A549 (cell line): ENCODE measurements at regions not wholly inside any gene's neighbourhood (a gene's known extent, or its start where the extent isn't known, plus 50 kb on each side); places are given as distances from the start of the nearest gene placed in this dataset.

Source experiments
- ATAC-seq, 2 experiments: fragments of 200-7000 bp in 1 of 2; fragments of >200 bp in 1 of 2; cut with Nextera tagmentation in 1 of 2; cut with Tn5 transposase in 1 of 2; 3 replicates each; pipeline versions ENCODE4 v1.8.0 to v1.9.1; 2018 to 2020; ENCODE audit warnings: mild to moderate bottlenecking in 1 of 2, moderate library complexity in 1 of 2
- CTCF ChIA-PET: fragments of 300-600 bp; sonication (Branson Sonifier 250); formaldehyde crosslinking; extraction: SDS; loops from one replicate; lab custom pipeline; 2021; ENCODE audit warnings: antibody characterized with exemption, inconsistent platforms; lab: Yijun Ruan, JAX
- POLR2A ChIA-PET: fragments of 350-600 bp; formaldehyde crosslinking; extraction: SDS; loops from one replicate; lab custom pipeline; 2021; ENCODE audit warnings: antibody characterized with exemption, inconsistent platforms; lab: Yijun Ruan, JAX
- DNase-seq, 2 experiments: peaks; one replicate each; pipeline versions ENCODE4 v3.0.0 to v3.0.0-alpha.2; 2011 to 2016; ENCODE audit warnings: low read depth in 1 of 2, low spot score in 1 of 2
- FAIRE-seq: peaks from 2 replicates; lab custom pipeline; 2011; peaks lifted over from hg19 to GRCh38; lab: Jason Lieb, UNC
- H3K27ac ChIP-seq, 2 experiments: fragments of >200 bp; sonication (Bioruptor Twin); formaldehyde crosslinking; 3 replicates each; pipeline ENCODE4 v1.5.1; 2016 to 2017
- H3K4me1 ChIP-seq: fragments of >200 bp; sonication (Bioruptor Twin); formaldehyde crosslinking; 3 replicates; pipeline ENCODE4 v1.6.1; 2016
- H3K4me2 ChIP-seq: fragments of >200 bp; sonication (Bioruptor Twin); formaldehyde crosslinking; 3 replicates; pipeline ENCODE4 v1.6.1; 2016
- H3K4me3 ChIP-seq: fragments of >200 bp; sonication (Bioruptor Twin); formaldehyde crosslinking; 3 replicates; pipeline ENCODE4 v1.5.1; 2016
- H3K9me3 ChIP-seq: fragments of >200 bp; sonication (Bioruptor Twin); formaldehyde crosslinking; 3 replicates; pipeline ENCODE4 v1.6.1; 2016
- BHLHE40 ChIP-seq: IDR thresholded peaks from 2 replicates; pipeline ENCODE4 v1.6.1; 2012; ENCODE audit warnings: low read depth, low read length, inconsistent platforms
- CBX8 ChIP-seq: fragments of 200-600 bp; sonication (generic); IDR thresholded peaks from 2 replicates; pipeline ENCODE4 v1.6.1; 2016
- CEBPB ChIP-seq, 2 experiments: fragments of >200 bp in 1 of 2; sonication (Bioruptor Twin) in 1 of 2; formaldehyde crosslinking in 1 of 2; IDR thresholded peaks; 2 replicates each; pipeline ENCODE4 v1.6.1; 2012 to 2016
- EHF ChIP-seq: fragments of 250-450 bp; sonication (Bioruptor Pico); IDR thresholded peaks from 2 replicates; pipeline ENCODE4 v1.5.0; 2020; ENCODE audit warnings: mild to moderate bottlenecking
- EP300 ChIP-seq, 2 experiments: fragments of >200 bp; sonication (Bioruptor Twin); formaldehyde crosslinking; IDR thresholded peaks; 2 replicates in 1 of 2; 3 replicates in 1 of 2; pipeline ENCODE4 v1.6.1; 2016 to 2017
- ESRRA ChIP-seq: fragments of 150-350 bp; IDR thresholded peaks from 2 replicates; pipeline ENCODE4 v1.6.1; 2014; ENCODE audit warnings: mild to moderate bottlenecking, low read length, borderline replicate concordance
- FOSB ChIP-seq: fragments of 250-450 bp; sonication (Bioruptor Pico); IDR thresholded peaks from 2 replicates; pipeline ENCODE4 v1.5.0; 2020; ENCODE audit warnings: mild to moderate bottlenecking, moderate library complexity
- FOSL2 ChIP-seq, 2 experiments: fragments of 450-650 bp in 1 of 2; fragments of >200 bp in 1 of 2; sonication (Bioruptor Twin) in 1 of 2; formaldehyde crosslinking; IDR thresholded peaks; 2 replicates each; pipeline versions ENCODE4 v1.5.0 to v1.6.1; 2016 to 2020; ENCODE audit warnings: mild to moderate bottlenecking in 1 of 2, moderate library complexity in 1 of 2
- GATA3 ChIP-seq: IDR thresholded peaks from 2 replicates; pipeline ENCODE4 v1.6.1; 2012; ENCODE audit warnings: borderline replicate concordance
- HDAC2 ChIP-seq: fragments of 200-600 bp; sonication (generic); IDR thresholded peaks from 2 replicates; pipeline ENCODE4 v1.6.1; 2016
- HEYL ChIP-seq: fragments of 250-450 bp; sonication (Bioruptor Pico); IDR thresholded peaks from 2 replicates; pipeline ENCODE4 v1.8.0; 2021; ENCODE audit warnings: mild to moderate bottlenecking, moderate library complexity
- HOXB5 ChIP-seq: fragments of 250-450 bp; sonication (Bioruptor Pico); IDR thresholded peaks from 2 replicates; pipeline ENCODE4 v1.5.0; 2020; ENCODE audit warnings: mild to moderate bottlenecking, moderate library complexity
- KDM1A ChIP-seq: fragments of 200-600 bp; sonication (generic); IDR thresholded peaks from 2 replicates; pipeline ENCODE4 v1.6.1; 2016; ENCODE audit warnings: low read depth, mild to moderate bottlenecking
- NFE2L2 ChIP-seq: fragments of 150-350 bp; conservative IDR thresholded peaks from 2 replicates; pipeline ENCODE4 v1.6.1; 2014; ENCODE audit warnings: low read length
- POLR2A ChIP-seq: IDR thresholded peaks from 2 replicates; pipeline ENCODE4 v1.6.1; 2012; ENCODE audit warnings: mild to moderate bottlenecking, low read length
- POLR2AphosphoS2 ChIP-seq: conservative IDR thresholded peaks from 2 replicates; pipeline ENCODE4 v1.6.1; 2012; ENCODE audit warnings: low read length, improper control_type of control experiment, inconsistent platforms
- RAD21 ChIP-seq, 2 experiments: fragments of >200 bp in 1 of 2; sonication (Bioruptor Twin) in 1 of 2; formaldehyde crosslinking in 1 of 2; IDR thresholded peaks in 1 of 2; conservative IDR thresholded peaks in 1 of 2; 2 replicates in 1 of 2; 3 replicates in 1 of 2; pipeline ENCODE4 v1.6.1; 2012 to 2018; ENCODE audit warnings: inconsistent platforms in 1 of 2
- RFX5 ChIP-seq: fragments of 450-650 bp; IDR thresholded peaks from 2 replicates; pipeline ENCODE4 v1.7.1; 2014; ENCODE audit warnings: antibody characterized with exemption, mild to moderate bottlenecking, moderate library complexity
- RNF2 ChIP-seq: fragments of 200-600 bp; sonication (generic); IDR thresholded peaks from 2 replicates; pipeline ENCODE4 v1.6.1; 2016; ENCODE audit warnings: low read depth, mild to moderate bottlenecking, antibody characterized with exemption, moderate library complexity, borderline replicate concordance
- SMC3 ChIP-seq: fragments of >200 bp; sonication (Bioruptor Twin); formaldehyde crosslinking; IDR thresholded peaks from 3 replicates; pipeline ENCODE4 v1.6.1; 2018; ENCODE audit warnings: inconsistent platforms
- SREBF2 ChIP-seq: fragments of 450-650 bp; IDR thresholded peaks from 2 replicates; pipeline ENCODE4 v1.6.1; 2014; ENCODE audit warnings: mild to moderate bottlenecking, moderate library complexity
- TFCP2L1 ChIP-seq: fragments of 250-450 bp; sonication (Bioruptor Pico); IDR thresholded peaks from 2 replicates; pipeline ENCODE4 v1.5.0; 2021; ENCODE audit warnings: mild to moderate bottlenecking
- ZC3H11A ChIP-seq: fragments of 450-650 bp; IDR thresholded peaks from 2 replicates; pipeline ENCODE4 v1.6.1; 2014; ENCODE audit warnings: antibody characterized with exemption, mild to moderate bottlenecking
- ZFP36 ChIP-seq: fragments of 450-650 bp; IDR thresholded peaks from 2 replicates; pipeline ENCODE4 v1.6.1; 2014; ENCODE audit warnings: borderline replicate concordance; ENCODE audit not compliant: partially characterized antibody
- ZSCAN20 ChIP-seq: fragments of 250-450 bp; sonication (Bioruptor Pico); IDR thresholded peaks from 2 replicates; pipeline ENCODE4 v1.8.0; 2022; ENCODE audit warnings: mild to moderate bottlenecking, moderate library complexity
- WGBS: methylation state at CpG from one replicate; pipeline ENCODE4 v1.1.6; 2017; ENCODE audit errors: missing lambda C conversion rate; 5-methylcytosine and 5-hydroxymethylcytosine counted together
- TF ChIP-seq, protein P1 (sequence below): IDR thresholded peaks from 2 replicates; pipeline ENCODE4 v1.6.1; 2012
- TF ChIP-seq, protein P2 (sequence below): fragments of >200 bp; sonication (Bioruptor Twin); formaldehyde crosslinking; IDR thresholded peaks from 3 replicates; pipeline ENCODE4 v1.6.1; 2016
- TF ChIP-seq, protein P3 (sequence below): fragments of >200 bp; sonication (Bioruptor Twin); formaldehyde crosslinking; IDR thresholded peaks from 2 replicates; pipeline ENCODE4 v1.6.1; 2016

DNA sequence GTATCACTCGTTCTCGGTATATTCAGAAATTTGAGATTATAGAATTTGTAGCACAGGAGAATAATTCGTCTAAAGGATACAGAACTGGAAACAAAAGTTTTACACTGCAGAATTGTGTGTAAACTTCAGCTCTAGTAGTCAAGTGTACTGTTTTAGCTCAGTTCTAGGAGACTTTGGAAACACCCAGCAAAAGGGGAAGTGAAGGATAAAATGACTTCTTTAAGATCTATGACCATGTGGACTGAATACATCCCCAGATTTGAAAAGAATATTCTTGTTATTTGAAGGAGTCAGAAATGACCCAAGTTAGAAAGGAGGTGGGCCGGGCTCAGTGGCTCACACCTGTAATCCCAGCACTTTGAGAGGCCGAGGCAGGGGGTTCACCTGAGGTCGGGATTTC is 174.0 kb upstream of the FOXQ1 start:
- no peak for DNase-seq
- CTCF ChIA-PET, result no interaction called here
- Histone ChIP-seq H3K4me3 (no peak overlapping the region), H3K4me2 (no peak overlapping the region), H3K9me3 (no peaks in the 10 kb centered on the region), H3K4me1 (no peaks in the 10 kb centered on the region), H3K27ac (no peak overlapping the region)
- 57% methylated on average over 6 of the region's 6 CpGs for WGBS
- POLR2A ChIA-PET, result no interaction called here
- no peak for ATAC-seq
- FAIRE-seq, result no peak
- no peak for TF ChIP-seq RAD21 (conservative IDR thresholded peaks at IDR 0.05 in 1 of 2, IDR thresholded peaks at IDR 0.05 in 1 of 2)
- TF ChIP-seq POLR2AphosphoS2, result no peak
- TF ChIP-seq EHF (CRISPR knock-in tag), result no peak
- TF ChIP-seq SMC3, result no peak
- no peak for TF ChIP-seq TFCP2L1 (CRISPR knock-in tag)
- no peak for TF ChIP-seq KDM1A
- TF ChIP-seq POLR2A, result no peak
- TF ChIP-seq BHLHE40, result no peak
- TF ChIP-seq FOSL2 (IDR thresholded peaks at IDR 0.05), result no peak
- TF ChIP-seq FOSL2 (CRISPR knock-in tag; IDR thresholded peaks at IDR 0.05), result no peak
- no peak for TF ChIP-seq HOXB5 (CRISPR knock-in tag)
- TF ChIP-seq ESRRA, result no peak
- TF ChIP-seq RFX5, result no peak
- TF ChIP-seq RNF2, result no peak
- TF ChIP-seq, protein P1, sequence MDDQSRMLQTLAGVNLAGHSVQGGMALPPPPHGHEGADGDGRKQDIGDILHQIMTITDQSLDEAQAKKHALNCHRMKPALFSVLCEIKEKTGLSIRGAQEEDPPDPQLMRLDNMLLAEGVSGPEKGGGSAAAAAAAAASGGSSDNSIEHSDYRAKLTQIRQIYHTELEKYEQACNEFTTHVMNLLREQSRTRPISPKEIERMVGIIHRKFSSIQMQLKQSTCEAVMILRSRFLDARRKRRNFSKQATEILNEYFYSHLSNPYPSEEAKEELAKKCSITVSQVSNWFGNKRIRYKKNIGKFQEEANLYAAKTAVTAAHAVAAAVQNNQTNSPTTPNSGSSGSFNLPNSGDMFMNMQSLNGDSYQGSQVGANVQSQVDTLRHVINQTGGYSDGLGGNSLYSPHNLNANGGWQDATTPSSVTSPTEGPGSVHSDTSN, result no peak
- TF ChIP-seq ZFP36, result no peak
- TF ChIP-seq, protein P2, sequence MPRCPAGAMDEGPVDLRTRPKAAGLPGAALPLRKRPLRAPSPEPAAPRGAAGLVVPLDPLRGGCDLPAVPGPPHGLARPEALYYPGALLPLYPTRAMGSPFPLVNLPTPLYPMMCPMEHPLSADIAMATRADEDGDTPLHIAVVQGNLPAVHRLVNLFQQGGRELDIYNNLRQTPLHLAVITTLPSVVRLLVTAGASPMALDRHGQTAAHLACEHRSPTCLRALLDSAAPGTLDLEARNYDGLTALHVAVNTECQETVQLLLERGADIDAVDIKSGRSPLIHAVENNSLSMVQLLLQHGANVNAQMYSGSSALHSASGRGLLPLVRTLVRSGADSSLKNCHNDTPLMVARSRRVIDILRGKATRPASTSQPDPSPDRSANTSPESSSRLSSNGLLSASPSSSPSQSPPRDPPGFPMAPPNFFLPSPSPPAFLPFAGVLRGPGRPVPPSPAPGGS, result no peak
- TF ChIP-seq, protein P3, sequence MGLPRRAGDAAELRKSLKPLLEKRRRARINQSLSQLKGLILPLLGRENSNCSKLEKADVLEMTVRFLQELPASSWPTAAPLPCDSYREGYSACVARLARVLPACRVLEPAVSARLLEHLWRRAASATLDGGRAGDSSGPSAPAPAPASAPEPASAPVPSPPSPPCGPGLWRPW, result no peak

DNA sequence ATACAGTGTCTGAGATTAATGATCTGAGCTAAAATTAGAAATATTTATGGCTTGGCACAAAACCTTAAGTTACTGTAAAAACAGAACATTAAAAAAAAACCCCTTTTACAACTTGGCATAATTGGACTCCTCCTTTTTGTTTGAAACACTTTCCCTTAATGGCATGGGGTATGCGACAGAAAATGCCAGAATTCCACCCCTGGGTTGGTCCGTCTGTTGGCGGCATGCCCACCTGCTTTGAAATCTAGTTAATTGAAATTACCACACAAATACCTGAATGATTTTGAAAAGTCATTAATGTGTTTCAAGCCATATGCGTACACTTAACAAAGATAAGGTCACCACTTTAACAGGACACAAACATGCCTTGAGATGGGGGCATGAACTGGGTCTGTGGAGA is 175.1 kb upstream of the FOXQ1 start:
- H3K4me3 ChIP-seq, result no peak overlapping the region
- no peaks in the 10 kb centered on the region for H3K9me3 ChIP-seq
- H3K4me2 ChIP-seq, result no peak overlapping the region
- H3K27ac ChIP-seq, result no peak overlapping the region
- CTCF ChIA-PET, result no interaction called here
- TF ChIP-seq FOSL2 (IDR thresholded peaks at IDR 0.05) (no peak), FOSL2 (CRISPR knock-in tag; IDR thresholded peaks at IDR 0.05) (no peak), CBX8 (no peak), HDAC2 (no peak), EP300 (IDR thresholded peaks at IDR 0.05) (no peak), FOSB (CRISPR knock-in tag) (no peak), ZC3H11A (no peak), SREBF2 (no peak), NFE2L2 (no peak), GATA3 (no peak), ZSCAN20 (CRISPR knock-in tag) (no peak), CEBPB (IDR thresholded peaks at IDR 0.05) (no peak), HEYL (CRISPR knock-in tag) (no peak), KDM1A (no peak)
- TF ChIP-seq, protein P1, result no peak
- 85% methylated on average over 4 of the region's 4 CpGs for WGBS
- no peaks in the 10 kb centered on the region for H3K4me1 ChIP-seq
- POLR2A ChIA-PET, result no interaction called here
- DNase-seq, result no peak
- no peak for FAIRE-seq
- no peak for ATAC-seq
